Smooth muscle cell (in vitro differentiated cells): ENCODE measurements at regions not wholly inside any gene's neighbourhood (a gene's known extent, or its start where the extent isn't known, plus 50 kb on each side); places are given as distances from the start of the nearest gene placed in this dataset.

Experiments
- DNase-seq: peaks from one replicate; lab custom pipeline; 2025; ENCODE audit not compliant: unreplicated experiment; lab: John Stamatoyannopoulos, UW
- H2AFZ ChIP-seq: fragments of 200-600 bp; sonication (generic); 2 replicates; pipeline ENCODE4 v1.6.0; 2016; ENCODE audit warnings: antibody characterized with exemption, low read depth, mild to moderate bottlenecking
- H3F3A ChIP-seq: fragments of 200-600 bp; sonication (generic); 2 replicates; pipeline ENCODE4 v1.6.0; 2017; ENCODE audit warnings: antibody characterized with exemption, low read depth
- H3K27ac ChIP-seq: fragments of 200-600 bp; sonication (generic); 2 replicates; pipeline ENCODE4 v1.5.1; 2016; ENCODE audit warnings: low read depth, mild to moderate bottlenecking
- H3K27me3 ChIP-seq: fragments of 200-600 bp; sonication (generic); 2 replicates; pipeline ENCODE4 v1.6.1; 2016; ENCODE audit warnings: low read depth, mild to moderate bottlenecking
- H3K36me3 ChIP-seq: fragments of 200-600 bp; sonication (generic); 2 replicates; pipeline ENCODE4 v1.5.1; 2016; ENCODE audit warnings: low read depth
- H3K4me1 ChIP-seq: fragments of 200-600 bp; sonication (generic); 2 replicates; pipeline ENCODE4 v1.5.1; 2016; ENCODE audit warnings: low read depth
- H3K4me2 ChIP-seq: fragments of 200-600 bp; sonication (generic); 2 replicates; pipeline ENCODE4 v1.6.0; 2016; ENCODE audit warnings: mild to moderate bottlenecking
- H3K4me3 ChIP-seq: fragments of 200-600 bp; sonication (generic); 2 replicates; pipeline ENCODE4 v1.5.1; 2016; ENCODE audit warnings: mild to moderate bottlenecking
- H3K79me2 ChIP-seq: fragments of 200-600 bp; sonication (generic); 2 replicates; pipeline ENCODE4 v1.6.0; 2016; ENCODE audit warnings: low read depth, mild to moderate bottlenecking
- H3K9ac ChIP-seq: fragments of 200-600 bp; sonication (generic); 2 replicates; pipeline ENCODE4 v1.6.0; 2016; ENCODE audit warnings: low read depth
- H3K9me3 ChIP-seq: fragments of 200-600 bp; sonication (generic); replicated peaks from 2 replicates; pipeline ENCODE4 v1.5.1; 2016; ENCODE audit warnings: low read depth
- H4K20me1 ChIP-seq: fragments of 200-600 bp; sonication (generic); 2 replicates; pipeline ENCODE4 v1.6.0; 2016; ENCODE audit warnings: low read depth
- CTCF ChIP-seq: fragments of 200-600 bp; sonication (generic); IDR thresholded peaks from 2 replicates; pipeline ENCODE4 v1.5.1; 2017; ENCODE audit warnings: borderline replicate concordance, mild to moderate bottlenecking, antibody characterized with exemption; ENCODE audit not compliant: insufficient read depth, poor library complexity, severe bottlenecking
- WGBS: methylation state at CpG from one replicate; pipeline ENCODE4 v1.1.7; 2016; ENCODE audit warnings: low lambda C conversion rate; 5-methylcytosine and 5-hydroxymethylcytosine counted together

- H3K9me3 ChIP-seq = no peaks in the 10 kb centered on the region
- H3K9ac ChIP-seq = no peak overlapping the region
- H3K79me2 ChIP-seq = no peaks in the 10 kb centered on the region
- DNase-seq = no peak
- H3K27ac ChIP-seq = no peak overlapping the region
- H3K4me1 ChIP-seq = no peaks in the 10 kb centered on the region
- H3F3A ChIP-seq = no peaks in the 10 kb centered on the region
- H2AFZ ChIP-seq = no peak overlapping the region
- no peak overlapping the region for H3K4me3 ChIP-seq
- WGBS = 85% methylated on average over 7 of the region's 7 CpGs
- H3K36me3 ChIP-seq = no peaks in the 10 kb centered on the region
- no peak overlapping the region for H3K4me2 ChIP-seq
- no peak for TF ChIP-seq CTCF
- no peaks in the 10 kb centered on the region for H4K20me1 ChIP-seq
- H3K27me3 ChIP-seq = peaks cover 8% of the 10 kb centered on the region
These were observed 660.1 kb upstream of the RAB6C start for GRCh38 chr2:129319422-129319717.

- no peak for TF ChIP-seq CTCF
- no peaks in the 10 kb centered on the region for H3K79me2 ChIP-seq
- H3K4me1 ChIP-seq = no peaks in the 10 kb centered on the region
- WGBS = 96% methylated on average over 4 of the region's 4 CpGs
- H3K27ac ChIP-seq = no peak overlapping the region
- no peak for DNase-seq
- H2AFZ ChIP-seq = no peak overlapping the region
- H4K20me1 ChIP-seq = no peaks in the 10 kb centered on the region
- H3K4me2 ChIP-seq = no peak overlapping the region
- no peak overlapping the region for H3K4me3 ChIP-seq
- no peak overlapping the region for H3K9ac ChIP-seq
- H3K36me3 ChIP-seq = no peaks in the 10 kb centered on the region
- no peaks in the 10 kb centered on the region for H3K9me3 ChIP-seq
- H3K27me3 ChIP-seq = peaks cover 8% of the 10 kb centered on the region
- no peaks in the 10 kb centered on the region for H3F3A ChIP-seq
These were observed 659.2 kb upstream of the RAB6C start for GRCh38 chr2:129320288-129320687.

DNA sequence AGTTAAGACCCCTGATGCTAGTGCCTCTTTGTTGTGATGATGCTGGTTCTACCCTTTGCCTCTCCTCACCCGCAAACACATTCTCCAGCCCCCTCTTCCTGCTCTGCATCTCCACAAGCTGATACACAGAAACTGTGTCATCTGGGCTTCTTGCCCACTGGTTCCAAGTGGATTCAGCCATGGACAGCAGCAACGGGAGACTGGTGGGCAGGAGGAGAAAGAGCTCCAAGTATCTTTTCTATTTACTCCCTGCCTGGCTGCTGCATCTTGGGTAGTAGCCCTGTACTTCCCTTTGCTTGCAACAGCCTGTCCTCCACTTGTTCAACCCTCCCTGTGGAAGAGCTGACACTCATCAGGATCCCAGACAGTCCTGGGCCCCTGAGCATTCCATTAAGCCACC is 655.1 kb upstream of the RAB6C start:
- Histone ChIP-seq H3K27ac (no peak overlapping the region), H3K27me3 (peaks cover 8% of the 10 kb centered on the region), H3K4me3 (no peak overlapping the region), H3F3A (no peaks in the 10 kb centered on the region), H4K20me1 (no peaks in the 10 kb centered on the region), H3K4me2 (no peak overlapping the region), H3K4me1 (no peaks in the 10 kb centered on the region), H2AFZ (no peak overlapping the region), H3K36me3 (no peaks in the 10 kb centered on the region), H3K9ac (no peak overlapping the region), H3K79me2 (no peaks in the 10 kb centered on the region), H3K9me3 (no peaks in the 10 kb centered on the region)
- no peak for DNase-seq
- WGBS = 83% methylated on average over 2 of the region's 2 CpGs
- no peak for TF ChIP-seq CTCF

DNA sequence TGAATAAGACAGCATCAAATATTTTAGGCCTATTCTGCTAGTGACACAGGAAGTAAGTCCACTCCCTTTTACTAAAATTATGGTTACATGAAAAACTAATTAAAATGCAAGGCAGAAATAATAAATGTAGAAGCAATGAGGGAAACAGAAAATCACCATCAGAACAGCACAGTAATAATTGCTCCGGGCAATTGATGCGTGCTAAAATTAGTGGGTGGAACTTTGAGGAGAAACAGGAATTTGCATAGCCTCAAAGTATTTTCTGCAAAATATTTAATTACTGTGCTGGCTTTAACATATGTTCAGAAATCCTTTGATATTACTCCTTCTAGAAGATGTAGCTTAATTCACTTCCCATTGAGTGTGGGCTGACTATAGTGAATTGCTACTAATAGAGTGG is 654.3 kb upstream of the RAB6C start:
- no peak for DNase-seq
- H3K4me2 ChIP-seq = no peak overlapping the region
- no peaks in the 10 kb centered on the region for H3K4me1 ChIP-seq
- H2AFZ ChIP-seq = no peak overlapping the region
- H3K36me3 ChIP-seq = no peaks in the 10 kb centered on the region
- H3K79me2 ChIP-seq = no peaks in the 10 kb centered on the region
- H4K20me1 ChIP-seq = no peaks in the 10 kb centered on the region
- no peaks in the 10 kb centered on the region for H3F3A ChIP-seq
- WGBS = 91% methylated on average over 2 of the region's 2 CpGs
- no peak for TF ChIP-seq CTCF
- H3K27me3 ChIP-seq = peaks cover 8% of the 10 kb centered on the region
- no peak overlapping the region for H3K27ac ChIP-seq
- no peak overlapping the region for H3K9ac ChIP-seq
- no peak overlapping the region for H3K4me3 ChIP-seq
- no peaks in the 10 kb centered on the region for H3K9me3 ChIP-seq
